ENCODE measurements at regions not wholly inside any gene's neighbourhood (a gene's known extent, or its start where the extent isn't known, plus 50 kb on each side); places are given as distances from the start of the nearest gene placed in this dataset.

DNA sequence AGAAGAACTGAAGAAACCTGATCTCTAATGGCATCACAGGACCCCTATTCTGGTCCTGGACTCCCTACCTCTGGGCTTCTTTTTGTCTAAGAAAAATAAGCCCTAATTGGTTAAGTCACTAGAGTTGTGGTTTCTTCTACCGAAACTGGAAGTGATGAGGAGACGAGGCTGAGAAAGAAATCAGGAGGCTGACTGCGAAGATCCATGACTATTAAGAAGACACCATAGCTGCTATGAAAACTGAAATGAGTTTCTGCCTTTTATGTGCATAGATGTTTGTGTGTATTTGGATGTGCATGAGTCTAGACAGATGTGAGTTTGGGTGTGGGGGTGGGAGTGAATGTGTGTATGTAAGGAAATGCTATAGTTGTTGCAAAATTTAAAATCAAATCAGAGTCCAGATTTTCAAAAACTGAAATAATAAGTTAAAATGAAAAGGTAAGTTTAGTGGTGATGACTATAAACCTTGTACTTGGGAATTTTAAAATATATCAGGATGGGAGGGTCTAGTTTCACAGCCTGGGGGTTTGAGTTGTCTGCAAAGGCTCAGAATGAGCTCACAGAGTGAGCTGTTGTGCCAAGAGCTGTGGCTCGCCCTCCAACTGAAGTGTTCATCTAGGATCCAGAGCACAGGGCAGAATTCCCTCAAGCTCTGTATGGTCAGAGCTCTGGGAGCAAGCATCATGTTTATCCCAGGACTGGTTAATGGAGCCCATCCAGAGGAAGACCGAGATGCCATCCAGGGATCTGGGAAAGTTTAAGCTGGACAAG lies 94.9 kb downstream of the VCPKMT start:
- DNase-seq (ENCODE audit: low read depth, low spot score) (no peak), ATAC-seq (no peak)
- in situ Hi-C loops (cut with HindIII; ENCODE audit: low pct_unique_long_range_greater_than_20kb, low sequenced_read_pairs): no loop called here
- POLR2A ChIA-PET: no interaction called here
- intact Hi-C loops (cut with micrococcal nuclease; ENCODE audit: unreplicated experiment): no loop called here
- TF ChIP-seq, protein P1, sequence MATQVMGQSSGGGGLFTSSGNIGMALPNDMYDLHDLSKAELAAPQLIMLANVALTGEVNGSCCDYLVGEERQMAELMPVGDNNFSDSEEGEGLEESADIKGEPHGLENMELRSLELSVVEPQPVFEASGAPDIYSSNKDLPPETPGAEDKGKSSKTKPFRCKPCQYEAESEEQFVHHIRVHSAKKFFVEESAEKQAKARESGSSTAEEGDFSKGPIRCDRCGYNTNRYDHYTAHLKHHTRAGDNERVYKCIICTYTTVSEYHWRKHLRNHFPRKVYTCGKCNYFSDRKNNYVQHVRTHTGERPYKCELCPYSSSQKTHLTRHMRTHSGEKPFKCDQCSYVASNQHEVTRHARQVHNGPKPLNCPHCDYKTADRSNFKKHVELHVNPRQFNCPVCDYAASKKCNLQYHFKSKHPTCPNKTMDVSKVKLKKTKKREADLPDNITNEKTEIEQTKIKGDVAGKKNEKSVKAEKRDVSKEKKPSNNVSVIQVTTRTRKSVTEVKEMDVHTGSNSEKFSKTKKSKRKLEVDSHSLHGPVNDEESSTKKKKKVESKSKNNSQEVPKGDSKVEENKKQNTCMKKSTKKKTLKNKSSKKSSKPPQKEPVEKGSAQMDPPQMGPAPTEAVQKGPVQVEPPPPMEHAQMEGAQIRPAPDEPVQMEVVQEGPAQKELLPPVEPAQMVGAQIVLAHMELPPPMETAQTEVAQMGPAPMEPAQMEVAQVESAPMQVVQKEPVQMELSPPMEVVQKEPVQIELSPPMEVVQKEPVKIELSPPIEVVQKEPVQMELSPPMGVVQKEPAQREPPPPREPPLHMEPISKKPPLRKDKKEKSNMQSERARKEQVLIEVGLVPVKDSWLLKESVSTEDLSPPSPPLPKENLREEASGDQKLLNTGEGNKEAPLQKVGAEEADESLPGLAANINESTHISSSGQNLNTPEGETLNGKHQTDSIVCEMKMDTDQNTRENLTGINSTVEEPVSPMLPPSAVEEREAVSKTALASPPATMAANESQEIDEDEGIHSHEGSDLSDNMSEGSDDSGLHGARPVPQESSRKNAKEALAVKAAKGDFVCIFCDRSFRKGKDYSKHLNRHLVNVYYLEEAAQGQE (IDR thresholded peaks at IDR 0.05; ENCODE audit: insufficient read depth in 1 of 2, low read depth in 2 of 2, low read length in 1 of 2): no peak
- Histone ChIP-seq H3K27me3 (ENCODE audit: control insufficient read depth, insufficient read depth, low read length) (no peaks in the 10 kb centered on the region), H3K4me1 (ENCODE audit: control insufficient read depth, insufficient read depth, low read length) (peaks cover 29% of the 10 kb centered on the region), H3K9me3 (ENCODE audit: control insufficient read depth, insufficient read depth, low read depth, low read length) (peaks cover 28% of the 10 kb centered on the region), H3K27ac (ENCODE audit: low read length) (peak overlapping the region; percentile 57; the same call in 1 of the 2 replicates), H3K4me3 (ENCODE audit: low read depth in 2 of 2, low read length in 2 of 2) (no peak overlapping the region), H3K36me3 (ENCODE audit: control insufficient read depth, insufficient read depth, low read length) (no peaks in the 10 kb centered on the region)
- CTCF ChIA-PET: interaction anchor here (0.6 kb wide), 1 partner anchor 78 kb away, joined by 3 read pairs; no protein-coding TSS in a partner anchor
- no TSS peak for BruUV-seq (replicated peaks)

DNA sequence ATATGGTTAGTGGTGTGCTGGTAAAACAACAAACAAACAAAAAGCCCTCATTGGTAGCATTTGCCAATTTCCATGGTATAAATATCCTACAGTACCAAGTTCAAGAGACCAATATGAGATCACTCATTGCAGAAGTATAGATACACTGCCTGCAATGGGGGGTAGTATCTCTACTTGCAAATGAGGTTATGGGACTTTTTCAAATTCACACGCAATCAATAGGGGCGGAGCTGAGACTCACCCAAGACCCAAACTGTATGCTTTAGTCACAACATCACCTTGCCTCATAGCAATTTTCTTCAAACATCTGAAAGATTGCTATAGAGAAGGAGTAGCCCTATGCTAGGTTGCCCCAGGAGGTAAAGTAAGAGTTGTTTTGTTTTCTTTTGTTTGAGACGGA lies 93.7 kb downstream of the VCPKMT start:
- no TSS peak for BruUV-seq (replicated peaks)

DNA sequence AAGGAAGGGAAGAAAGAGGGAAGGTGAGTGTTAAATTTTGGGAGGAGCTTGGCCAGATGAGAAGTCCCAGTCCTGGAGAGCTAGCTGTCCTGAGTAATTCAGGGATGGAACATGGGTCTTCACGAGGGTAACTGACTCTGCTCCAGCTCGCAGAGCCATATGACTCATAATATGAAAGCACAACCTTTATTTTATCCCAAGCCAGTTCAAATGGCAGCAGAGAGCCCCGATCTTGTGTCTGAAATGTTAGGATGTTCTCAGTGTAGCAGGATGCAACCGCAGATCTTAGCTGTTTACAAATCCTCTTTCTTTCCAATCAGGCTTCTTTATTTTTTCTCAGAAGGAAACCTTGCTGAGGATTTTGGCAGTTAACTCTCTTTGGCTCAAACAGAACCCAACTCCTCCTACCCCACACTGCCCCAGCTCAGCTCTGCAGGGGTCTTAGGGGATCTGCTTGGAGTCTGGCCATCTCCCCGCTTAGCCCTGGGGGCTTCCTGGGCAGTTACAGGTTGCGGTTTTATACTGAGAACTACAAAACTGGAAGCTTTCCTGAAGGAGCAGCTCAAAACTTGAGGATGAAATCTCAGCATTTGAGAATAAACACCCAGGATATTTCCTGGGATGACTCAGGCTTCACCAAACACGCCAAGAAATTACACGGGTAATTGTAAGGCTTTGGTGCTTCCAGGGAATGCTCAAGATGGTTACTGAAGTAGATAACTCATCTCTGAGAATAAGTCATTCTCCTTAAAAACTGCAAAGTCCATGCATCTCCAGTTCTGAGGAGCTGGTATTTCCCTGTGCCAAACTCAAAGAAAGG lies 92.5 kb downstream of the VCPKMT start:
- Histone ChIP-seq H3K9me3 (ENCODE audit: control insufficient read depth, insufficient read depth, low read depth, low read length) (peaks cover 28% of the 10 kb centered on the region), H3K36me3 (ENCODE audit: control insufficient read depth, insufficient read depth, low read length) (no peaks in the 10 kb centered on the region), H3K4me3 (ENCODE audit: low read depth in 2 of 2, low read length in 2 of 2) (peak overlapping the region in 1 of 2 experiments; percentile 30; a peak in 2 of 4 replicates), H3K27ac (ENCODE audit: low read length) (peak overlapping the region; percentile 89), H3K4me1 (ENCODE audit: control insufficient read depth, insufficient read depth, low read length) (peaks cover 12% of the 10 kb centered on the region), H3K27me3 (ENCODE audit: control insufficient read depth, insufficient read depth, low read length) (no peaks in the 10 kb centered on the region)
- ATAC-seq (peak; percentile 78), DNase-seq (ENCODE audit: low read depth, low spot score) (no peak)
- ChIA-PET CTCF (interaction anchor here (0.6 to 1.2 kb wide), 2 partner anchors 14 to 43 kb away, joined by 4 to 6 read pairs; no protein-coding TSS in a partner anchor), POLR2A (no interaction called here)
- BruUV-seq (replicated peaks): no TSS peak
- TF ChIP-seq TCF7L2 (IDR thresholded peaks at IDR 0.05; ENCODE audit: low read depth, low read length) (no peak), SIN3A (IDR thresholded peaks at IDR 0.05; ENCODE audit: borderline replicate concordance, insufficient read depth, low read depth, low read length) (no peak), POLR2AphosphoS5 (IDR thresholded peaks at IDR 0.05; ENCODE audit: low read depth, low read length) (no peak)
- TF ChIP-seq, protein P1 (IDR thresholded peaks at IDR 0.05; ENCODE audit: insufficient read depth in 1 of 2, low read depth in 2 of 2, low read length in 1 of 2): no peak
- intact Hi-C loops (cut with micrococcal nuclease; ENCODE audit: unreplicated experiment) (no loop called here), in situ Hi-C loops (cut with HindIII; ENCODE audit: low pct_unique_long_range_greater_than_20kb, low sequenced_read_pairs) (no loop called here)

More for the DNA sequence above, 93.7 kb downstream of the VCPKMT start:
- CTCF ChIA-PET: no interaction called here
- Histone ChIP-seq H3K4me1 (ENCODE audit: control insufficient read depth, insufficient read depth, low read length) (peaks cover 24% of the 10 kb centered on the region), H3K9me3 (ENCODE audit: control insufficient read depth, insufficient read depth, low read depth, low read length) (peaks cover 28% of the 10 kb centered on the region), H3K36me3 (ENCODE audit: control insufficient read depth, insufficient read depth, low read length) (no peaks in the 10 kb centered on the region), H3K4me3 (ENCODE audit: low read depth in 2 of 2, low read length in 2 of 2) (no peak overlapping the region), H3K27ac (ENCODE audit: low read length) (peak overlapping the region; percentile 57), H3K27me3 (ENCODE audit: control insufficient read depth, insufficient read depth, low read length) (no peaks in the 10 kb centered on the region)
- in situ Hi-C loops (cut with HindIII; ENCODE audit: low pct_unique_long_range_greater_than_20kb, low sequenced_read_pairs) (no loop called here), intact Hi-C loops (cut with micrococcal nuclease; ENCODE audit: unreplicated experiment) (no loop called here)
- POLR2A ChIA-PET: no interaction called here
- DNase-seq (ENCODE audit: low read depth, low spot score): no peak
- ATAC-seq: no peak
- no peak for TF ChIP-seq TCF7L2 (IDR thresholded peaks at IDR 0.05; ENCODE audit: low read depth, low read length)

All from Panc1 (cell line).